Duodenal mucosa (tissue), 2 donors: ENCODE measurements at regions not wholly inside any gene's neighbourhood (a gene's known extent, or its start where the extent isn't known, plus 50 kb on each side); places are given as distances from the start of the nearest gene placed in this dataset.

Experiments used
- H3K27ac ChIP-seq: one replicate; pipeline ENCODE4 v1.7.0; 2013; ENCODE audit warnings: low read depth, low read length
- H3K27me3 ChIP-seq, 2 donors: one replicate each; pipeline ENCODE4 v1.7.0; 2013; ENCODE audit warnings: low read length in 2 of 2, control low read depth in 1 of 2; ENCODE audit not compliant: insufficient read depth in 2 of 2, control insufficient read depth in 1 of 2
- H3K36me3 ChIP-seq, 2 donors: one replicate each; pipeline ENCODE4 v1.7.0; 2013; ENCODE audit warnings: low read length in 2 of 2, control low read depth in 1 of 2; ENCODE audit not compliant: insufficient read depth in 2 of 2, control insufficient read depth in 1 of 2
- H3K4me1 ChIP-seq, 2 donors: one replicate each; pipeline ENCODE4 v1.7.0; 2013; ENCODE audit warnings: low read length in 2 of 2, control low read depth in 1 of 2; ENCODE audit not compliant: insufficient read depth in 2 of 2, control insufficient read depth in 1 of 2
- H3K4me3 ChIP-seq, 2 donors: one replicate each; pipeline ENCODE4 v1.7.0; 2013; ENCODE audit warnings: low read length in 2 of 2, low read depth in 1 of 2
- H3K9ac ChIP-seq, 2 donors: one replicate each; pipeline ENCODE4 v1.7.0; 2013; ENCODE audit warnings: low read length in 2 of 2, low read depth in 1 of 2
- H3K9me3 ChIP-seq, 2 donors: one replicate each; pipeline ENCODE4 v1.7.0; 2013; ENCODE audit warnings: low read length in 2 of 2, control low read depth in 1 of 2; ENCODE audit not compliant: control insufficient read depth in 1 of 2

- no peaks in the 10 kb centered on the region for H3K36me3 ChIP-seq
- no peak overlapping the region for H3K9ac ChIP-seq
- peaks cover 0 to 5% of the 10 kb centered on the region in 2 donors for H3K9me3 ChIP-seq
- H3K27me3 ChIP-seq: no peaks in the 10 kb centered on the region
- no peak overlapping the region for H3K4me3 ChIP-seq
- H3K4me1 ChIP-seq: no peaks in the 10 kb centered on the region
- H3K27ac ChIP-seq: no peak overlapping the region
Measured at GRCh38 chr21:25409978-25410377, 197.3 kb downstream of the MRPL39 start.

GRCh38 chr21:25408666-25409065 lies 198.6 kb downstream of the MRPL39 start:
- Histone ChIP-seq H3K9ac (no peak overlapping the region), H3K27ac (no peak overlapping the region), H3K9me3 (no peaks in the 10 kb centered on the region), H3K27me3 (no peaks in the 10 kb centered on the region), H3K36me3 (no peaks in the 10 kb centered on the region), H3K4me3 (no peak overlapping the region), H3K4me1 (no peaks in the 10 kb centered on the region)

GRCh38 chr21:25406887-25407579 lies 200.2 kb downstream of the MRPL39 start:
- no peaks in the 10 kb centered on the region for H3K27me3 ChIP-seq

GRCh38 chr21:25405984-25406383 lies 201.3 kb downstream of the MRPL39 start:
- no peaks in the 10 kb centered on the region for H3K36me3 ChIP-seq
- peaks cover 0 to 3% of the 10 kb centered on the region in 2 donors for H3K9me3 ChIP-seq
- no peaks in the 10 kb centered on the region for H3K4me1 ChIP-seq
- H3K27me3 ChIP-seq: no peaks in the 10 kb centered on the region
- no peak overlapping the region for H3K4me3 ChIP-seq
- H3K9ac ChIP-seq: no peak overlapping the region
- H3K27ac ChIP-seq: no peak overlapping the region

More at GRCh38 chr21:25406887-25407579, 200.2 kb downstream of the MRPL39 start:
- Histone ChIP-seq H3K9me3 (peaks cover 0 to 3% of the 10 kb centered on the region in 2 donors), H3K4me1 (no peaks in the 10 kb centered on the region), H3K36me3 (no peaks in the 10 kb centered on the region), H3K27ac (no peak overlapping the region), H3K9ac (no peak overlapping the region), H3K4me3 (no peak overlapping the region)

- Histone ChIP-seq H3K9me3 (peaks cover 0 to 3% of the 10 kb centered on the region in 2 donors), H3K9ac (no peak overlapping the region), H3K27me3 (no peaks in the 10 kb centered on the region), H3K27ac (no peak overlapping the region), H3K4me1 (no peaks in the 10 kb centered on the region), H3K4me3 (no peak overlapping the region), H3K36me3 (no peaks in the 10 kb centered on the region)
Measured at GRCh38 chr21:25402134-25402961, 204.9 kb downstream of the MRPL39 start.

- Histone ChIP-seq H3K9ac (no peak overlapping the region), H3K36me3 (no peaks in the 10 kb centered on the region), H3K27me3 (no peaks in the 10 kb centered on the region), H3K4me1 (no peaks in the 10 kb centered on the region), H3K9me3 (peaks cover 0 to 3% of the 10 kb centered on the region in 2 donors), H3K27ac (no peak overlapping the region), H3K4me3 (no peak overlapping the region)
Measured at GRCh38 chr21:25400427-25400826, 206.9 kb downstream of the MRPL39 start.

- no peak overlapping the region for H3K4me3 ChIP-seq
- H3K27ac ChIP-seq: no peak overlapping the region
- H3K27me3 ChIP-seq: no peaks in the 10 kb centered on the region
- H3K36me3 ChIP-seq: no peaks in the 10 kb centered on the region
- H3K9ac ChIP-seq: no peak overlapping the region
- H3K4me1 ChIP-seq: no peaks in the 10 kb centered on the region
- H3K9me3 ChIP-seq: peaks cover 0 to 3% of the 10 kb centered on the region in 2 donors
Measured at GRCh38 chr21:25398630-25399029, 208.7 kb downstream of the MRPL39 start.

GRCh38 chr21:25396135-25396711 lies 211.1 kb downstream of the MRPL39 start:
- Histone ChIP-seq H3K27ac (no peak overlapping the region), H3K27me3 (no peaks in the 10 kb centered on the region), H3K36me3 (no peaks in the 10 kb centered on the region), H3K9me3 (no peaks in the 10 kb centered on the region), H3K4me1 (no peaks in the 10 kb centered on the region), H3K9ac (no peak overlapping the region), H3K4me3 (no peak overlapping the region)

GRCh38 chr21:25391777-25392176 lies 215.5 kb downstream of the MRPL39 start:
- Histone ChIP-seq H3K9ac (no peak overlapping the region), H3K4me1 (no peaks in the 10 kb centered on the region), H3K27me3 (no peaks in the 10 kb centered on the region)

GRCh38 chr21:25390701-25391100 lies 216.6 kb downstream of the MRPL39 start:
- Histone ChIP-seq H3K4me3 (no peak overlapping the region), H3K27ac (no peak overlapping the region), H3K36me3 (no peaks in the 10 kb centered on the region), H3K4me1 (no peaks in the 10 kb centered on the region), H3K27me3 (no peaks in the 10 kb centered on the region), H3K9ac (no peak overlapping the region), H3K9me3 (no peaks in the 10 kb centered on the region)

More at GRCh38 chr21:25391777-25392176, 215.5 kb downstream of the MRPL39 start:
- Histone ChIP-seq H3K36me3 (no peaks in the 10 kb centered on the region), H3K4me3 (no peak overlapping the region), H3K9me3 (no peaks in the 10 kb centered on the region), H3K27ac (no peak overlapping the region)
